CD4-positive, alpha-beta T cell treated with Interleukin-1 beta for 1 hour (primary cell): ENCODE measurements at regions not wholly inside any gene's neighbourhood (a gene's known extent, or its start where the extent isn't known, plus 50 kb on each side); places are given as distances from the start of the nearest gene placed in this dataset.

Experiments
- DNase-seq, 2 donors: peaks; one replicate each; pipeline ENCODE4 v3.0.0-alpha.2; 2020 to 2022

DNA sequence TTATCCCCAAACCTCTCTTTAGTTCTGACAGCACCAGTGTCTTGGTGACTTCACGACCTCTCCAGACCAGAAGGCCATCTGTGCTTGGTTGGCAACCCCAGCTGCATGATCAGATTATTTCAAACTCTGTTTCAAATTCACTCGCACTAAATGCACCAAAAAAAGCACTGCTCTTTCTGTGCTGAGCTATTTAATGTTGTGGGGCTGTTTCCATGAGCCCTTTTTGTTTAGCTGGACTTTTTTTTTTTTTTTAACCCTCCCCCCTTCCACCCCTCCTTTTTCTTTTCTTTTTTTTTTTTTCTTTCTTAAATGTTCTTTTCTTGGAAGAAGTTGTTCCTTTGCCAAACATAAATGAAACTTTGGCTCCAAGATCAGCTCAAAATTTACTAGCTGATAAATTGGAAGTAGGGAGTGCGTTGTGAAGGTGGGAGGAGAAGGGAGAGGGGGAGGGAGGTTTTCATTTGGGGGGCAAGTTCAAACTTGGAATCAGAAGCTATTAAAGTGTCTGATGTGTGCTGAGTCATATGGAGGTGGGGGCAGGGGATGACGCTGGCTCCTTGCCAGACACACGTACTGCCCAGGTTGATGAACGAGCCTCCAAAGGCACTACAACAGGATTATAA is 543.0 kb upstream of the TNP1 start:
- DNase-seq, result no peak

GRCh38 chr2:217402144-217402543 is 542.3 kb upstream of the TNP1 start:
- no peak for DNase-seq

DNA sequence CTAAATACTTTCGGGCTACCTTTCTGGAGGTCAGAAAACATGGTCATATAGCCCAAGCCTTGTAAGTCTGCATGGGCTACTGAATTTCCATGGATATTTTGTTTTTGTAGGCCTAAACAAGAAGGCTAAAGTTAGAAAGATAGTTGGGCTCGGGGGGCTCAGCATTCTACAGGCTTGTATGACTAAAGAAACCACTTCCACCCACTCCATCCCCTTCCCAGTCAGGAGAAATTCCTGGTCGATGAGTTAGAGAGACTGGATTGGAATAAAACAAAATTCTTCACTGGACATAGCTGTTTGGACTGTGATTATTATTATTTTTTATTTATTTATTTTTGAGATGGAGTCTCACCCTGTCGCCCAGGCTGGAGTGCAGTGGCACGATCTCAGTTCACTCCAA is 539.4 kb upstream of the TNP1 start:
- DNase-seq, result no peak

DNA sequence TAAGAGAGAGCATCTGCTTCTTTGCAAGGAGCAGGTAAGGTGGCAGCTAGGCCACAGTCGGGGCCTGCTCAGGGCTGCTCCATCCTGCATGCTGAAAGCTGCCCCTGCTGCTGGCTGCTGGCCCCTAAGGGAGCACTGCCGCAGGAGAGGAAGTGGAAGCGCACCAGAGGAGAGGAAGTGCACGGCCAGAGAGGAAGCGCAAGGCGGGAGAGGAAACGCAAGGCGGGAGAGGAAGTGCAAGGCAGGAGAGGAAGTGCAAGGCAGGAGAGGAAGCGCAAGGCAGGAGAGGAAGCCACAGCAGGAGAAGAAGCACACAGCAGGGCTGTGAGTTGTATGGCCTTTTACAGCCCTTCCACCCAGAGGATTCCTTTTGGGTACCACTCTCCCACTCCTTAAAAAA is 539.0 kb upstream of the TNP1 start:
- DNase-seq, result peak in 1 of 2 donors; percentile 41

DNA sequence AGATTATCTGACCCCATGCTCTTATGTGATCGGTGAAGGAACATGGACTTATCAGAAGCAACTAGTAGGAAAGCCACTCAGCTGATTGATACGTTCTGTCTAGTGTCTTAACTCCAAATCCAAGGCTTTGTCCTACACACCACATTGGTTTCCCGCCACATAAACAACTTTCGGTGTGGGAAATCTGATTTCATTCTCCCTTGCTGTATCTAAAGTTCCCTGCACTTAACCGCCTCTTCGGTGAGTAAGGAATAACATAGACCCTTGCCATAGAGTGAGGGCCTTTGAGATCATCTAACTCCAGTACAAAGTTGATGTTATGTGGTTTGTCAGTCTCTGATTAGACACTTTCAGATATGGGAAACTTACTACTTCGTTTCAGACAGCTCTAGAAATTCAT is 538.2 kb upstream of the TNP1 start:
- no peak for DNase-seq

DNA sequence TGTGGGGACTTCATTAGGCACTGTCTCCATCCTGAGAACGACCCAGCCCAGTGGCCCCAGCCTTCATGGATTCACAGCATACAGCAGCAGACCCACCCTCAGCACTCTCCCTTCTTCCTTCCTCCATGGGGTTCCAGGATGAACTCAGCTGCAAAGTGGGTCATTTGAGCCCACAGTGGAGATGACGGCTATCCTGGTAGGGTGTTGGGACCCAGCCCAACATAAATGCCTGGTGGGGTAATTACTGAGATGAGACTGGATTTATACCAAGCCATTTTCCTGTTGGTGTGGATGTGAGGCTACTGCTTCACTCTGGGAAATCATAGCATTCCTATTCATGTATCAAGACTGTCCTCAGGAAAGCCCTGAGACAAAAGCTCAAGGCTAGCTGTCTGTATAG is 536.7 kb upstream of the TNP1 start:
- no peak for DNase-seq

DNA sequence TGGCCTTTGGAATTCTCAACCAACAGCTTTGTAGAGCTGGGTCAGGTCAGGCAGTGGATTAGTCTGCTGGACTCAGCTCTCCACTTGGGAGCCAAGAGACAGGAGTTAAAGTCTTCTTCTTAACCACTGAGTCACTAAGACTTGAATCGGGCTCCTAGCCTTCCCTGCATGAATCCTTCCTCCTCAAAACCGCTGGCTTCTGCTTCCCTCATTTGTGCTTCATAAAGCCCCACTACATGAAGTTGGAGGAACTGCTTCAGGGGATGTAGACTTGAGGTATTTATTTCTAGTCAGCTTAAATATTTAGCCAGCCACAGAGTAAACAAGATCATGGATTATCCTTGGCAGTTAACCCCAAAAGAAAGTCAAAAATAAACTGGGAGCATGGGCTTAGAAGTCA is 536.3 kb upstream of the TNP1 start:
- no peak for DNase-seq

- no peak for DNase-seq
Observed at GRCh38 chr2:217394510-217395351, 534.9 kb upstream of the TNP1 start.

- no peak for DNase-seq
Observed at GRCh38 chr2:217393585-217394032, 533.7 kb upstream of the TNP1 start.

DNA sequence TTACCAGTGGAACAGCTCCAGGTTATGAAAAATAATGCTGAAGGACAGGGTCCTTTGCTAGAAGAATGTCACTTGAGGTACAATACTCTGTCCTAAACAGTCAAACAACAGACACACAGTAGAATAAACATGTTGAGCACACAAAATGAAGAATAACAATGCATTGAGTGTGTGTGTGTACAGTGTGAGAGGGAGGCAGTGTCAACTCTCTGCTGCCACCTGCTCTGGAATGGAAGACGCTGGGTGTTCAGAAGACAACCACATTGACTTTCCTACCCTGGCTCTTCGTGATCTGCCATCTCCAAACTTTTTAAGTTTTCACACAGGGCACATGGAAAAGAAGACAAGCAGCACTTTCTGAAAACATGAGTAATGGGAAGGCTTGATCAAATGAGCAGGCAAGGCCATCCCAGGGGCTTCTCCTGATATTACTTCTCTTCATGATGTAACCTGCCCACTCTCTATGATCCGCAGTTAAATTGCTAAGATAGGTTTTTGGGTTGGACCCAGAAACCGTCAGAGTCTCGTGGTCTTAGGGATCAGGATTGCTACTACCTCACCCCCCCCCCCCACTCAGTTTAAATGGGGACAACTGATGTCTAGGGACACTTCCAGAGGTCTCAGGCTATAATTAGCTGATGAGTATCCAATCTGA is 533.2 kb upstream of the TNP1 start:
- DNase-seq, result no peak

DNA sequence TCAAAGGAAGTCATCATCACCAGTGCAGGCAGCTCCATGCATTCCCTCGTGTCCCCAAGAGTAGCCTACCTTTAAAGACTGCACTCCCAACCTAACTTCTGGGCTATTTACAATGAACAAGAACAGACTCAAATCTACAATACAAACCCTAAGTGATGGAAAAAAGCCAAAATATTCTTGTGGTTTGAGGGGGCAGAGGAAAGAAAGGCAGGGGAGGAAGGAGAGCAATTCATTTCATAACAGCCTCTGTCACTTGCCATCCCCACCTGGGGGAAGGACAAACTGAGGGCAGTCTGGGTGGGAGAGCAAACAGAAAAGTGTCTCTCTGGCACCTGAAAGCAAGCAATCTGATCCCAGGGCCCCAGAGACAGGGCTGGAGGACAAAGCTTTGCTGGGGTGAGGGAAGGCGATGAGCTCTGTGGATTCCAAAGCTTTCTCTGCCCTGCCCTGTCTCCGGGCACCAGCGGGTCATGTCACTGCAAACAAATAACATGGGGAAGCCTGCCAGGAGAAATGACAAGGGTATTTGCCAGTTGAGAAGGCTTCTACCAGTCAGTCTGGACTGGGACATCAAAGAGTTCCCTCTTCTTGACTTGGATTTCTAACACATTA is 528.0 kb upstream of the TNP1 start:
- no peak for DNase-seq

GRCh38 chr2:217386041-217386440 is 526.2 kb upstream of the TNP1 start:
- DNase-seq, result no peak

DNA sequence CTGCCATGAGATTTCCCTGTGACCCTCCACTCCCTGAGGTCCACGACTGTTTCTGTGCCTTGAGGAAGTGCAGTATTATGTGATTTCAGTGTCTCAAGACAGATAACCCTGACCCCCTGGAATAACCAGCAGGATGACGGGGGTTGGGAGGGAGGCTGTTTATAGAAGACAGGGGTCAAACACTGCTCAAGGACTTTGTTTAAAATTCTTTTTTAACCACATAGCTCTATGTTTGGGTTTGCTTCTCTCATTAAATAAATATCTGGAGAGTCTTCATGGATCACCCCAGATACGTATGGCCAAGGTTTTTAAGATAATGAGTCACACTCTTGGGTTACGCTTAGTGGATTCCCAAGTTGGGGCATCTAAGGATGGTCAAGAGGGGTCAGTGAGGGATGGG is 523.8 kb upstream of the TNP1 start:
- no peak for DNase-seq

- no peak for DNase-seq
Observed at GRCh38 chr2:217382794-217383193, 522.9 kb upstream of the TNP1 start.

DNA sequence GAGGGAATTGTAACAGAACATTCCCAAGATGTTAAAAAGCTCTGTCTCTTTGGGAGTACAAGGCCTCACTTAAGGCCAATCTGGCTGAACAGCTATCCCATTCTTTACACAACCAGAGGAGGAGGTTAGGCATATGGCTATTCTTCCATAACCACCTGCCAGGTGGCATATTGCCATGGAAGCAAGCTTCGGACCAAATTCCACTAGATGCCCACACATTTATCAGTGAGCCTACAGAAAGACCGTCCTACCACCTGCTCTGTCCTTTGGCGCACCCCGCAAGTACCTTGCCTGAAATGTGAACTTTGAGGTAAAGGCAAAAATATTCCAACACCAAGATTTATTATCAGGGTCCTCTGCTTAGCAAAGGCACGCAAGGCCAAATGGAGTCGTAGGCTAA is 519.9 kb upstream of the TNP1 start:
- DNase-seq, result no peak

- no peak for DNase-seq
Observed at GRCh38 chr2:217372794-217373193, 512.9 kb upstream of the TNP1 start.

- DNase-seq, result no peak
Observed at GRCh38 chr2:217371781-217372213, 511.9 kb upstream of the TNP1 start.

GRCh38 chr2:217370391-217370790 is 510.5 kb upstream of the TNP1 start:
- DNase-seq, result no peak

DNA sequence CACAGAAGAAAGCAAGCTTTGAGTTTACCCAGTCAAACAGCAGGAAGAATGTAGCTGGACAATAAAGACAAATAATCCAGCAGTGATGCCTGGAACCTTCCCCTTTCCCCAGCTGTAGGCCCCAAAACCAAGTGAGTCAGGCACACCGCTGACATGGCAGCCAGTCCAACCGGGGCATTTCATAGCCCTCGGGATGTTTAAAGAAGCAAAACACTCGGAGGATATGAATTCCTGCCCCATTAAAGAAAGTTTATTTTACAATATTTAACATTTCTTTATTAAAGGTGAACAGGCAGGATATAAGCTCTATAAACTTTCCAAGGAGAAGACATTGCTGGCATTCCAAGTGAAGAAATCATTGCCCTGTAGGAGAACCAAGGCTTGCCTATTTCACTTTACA is 507.6 kb upstream of the TNP1 start:
- DNase-seq, result no peak

DNA sequence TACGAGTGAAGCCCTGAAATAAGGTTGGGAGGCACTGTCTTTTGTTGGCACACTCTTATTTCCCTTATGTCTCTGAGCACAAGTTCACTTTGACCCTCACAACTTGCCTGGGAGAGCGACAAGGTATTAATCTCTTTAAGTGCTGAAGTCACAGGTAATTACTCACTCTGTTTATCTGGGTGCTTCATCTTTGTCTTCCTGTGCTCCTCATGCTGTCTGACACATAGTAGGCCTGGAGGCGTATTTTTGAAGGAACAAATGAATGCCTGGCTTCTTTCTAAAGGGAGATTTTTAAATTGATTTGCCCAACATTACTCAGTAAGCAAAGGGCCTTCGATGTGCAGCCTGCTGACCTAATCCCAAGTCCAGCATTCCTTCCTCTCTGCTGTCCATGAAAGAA is 507.1 kb upstream of the TNP1 start:
- DNase-seq, result no peak

GRCh38 chr2:217366266-217366895 is 506.5 kb upstream of the TNP1 start:
- no peak for DNase-seq

DNA sequence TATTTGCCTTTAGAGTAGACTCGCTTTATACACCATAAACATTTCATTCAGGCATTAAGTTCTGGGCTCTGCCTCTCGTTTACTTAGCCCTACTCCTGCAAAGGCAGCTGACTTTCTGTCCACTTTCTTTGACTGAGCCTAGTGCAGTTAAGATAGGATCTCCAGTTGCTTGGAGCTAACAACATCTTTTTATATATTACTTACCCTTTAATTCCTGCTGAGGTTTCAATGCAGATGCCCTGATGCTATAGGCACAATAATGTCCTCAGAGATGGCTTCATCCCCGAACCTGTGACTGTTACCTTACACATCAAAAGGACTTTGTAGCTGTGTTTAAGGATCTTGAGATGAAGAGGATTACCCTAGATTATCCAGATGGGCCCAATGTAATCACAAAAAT is 505.8 kb upstream of the TNP1 start:
- DNase-seq, result no peak

DNA sequence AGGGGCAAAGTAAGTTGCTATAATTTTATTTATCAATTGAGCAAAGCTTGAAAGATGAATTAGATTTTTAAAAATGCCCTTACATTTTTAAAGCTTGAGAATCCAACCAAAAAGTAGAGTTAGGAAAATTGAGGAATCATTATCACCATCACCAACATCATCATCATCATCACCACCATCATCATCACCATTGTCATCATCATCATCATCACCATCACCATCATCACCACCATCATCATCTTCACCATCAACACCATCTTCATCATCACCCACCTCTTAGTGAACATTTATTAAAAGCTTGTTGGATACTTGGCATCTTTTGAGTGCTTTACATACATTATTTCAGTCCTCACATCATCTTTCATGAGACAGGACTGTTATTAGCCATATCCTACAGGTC is 504.4 kb upstream of the TNP1 start:
- no peak for DNase-seq
